Cardiac fibroblast (primary cell): ENCODE measurements at regions not wholly inside any gene's neighbourhood (a gene's known extent, or its start where the extent isn't known, plus 50 kb on each side); places are given as distances from the start of the nearest gene placed in this dataset.

Source experiments
- DNase-seq, 2 donors: peaks; one replicate each; pipeline versions ENCODE4 v3.0.0 to v3.0.0-alpha.2; 2010; ENCODE audit warnings: low read depth in 2 of 2
- H3K4me3 ChIP-seq, 2 donors: replicated peaks in 1 of 2; 1 replicate in 1 of 2; 2 replicates in 1 of 2; pipeline ENCODE4 v1.5.1; 2011; ENCODE audit warnings: low read depth in 2 of 2, low read length in 2 of 2, mild to moderate bottlenecking in 2 of 2, moderate library complexity in 1 of 2
- TF ChIP-seq, protein P1 (sequence below): IDR thresholded peaks from one replicate; pipeline ENCODE4 v1.5.1; 2011; ENCODE audit warnings: low read depth, mild to moderate bottlenecking, low read length, inconsistent platforms

DNA sequence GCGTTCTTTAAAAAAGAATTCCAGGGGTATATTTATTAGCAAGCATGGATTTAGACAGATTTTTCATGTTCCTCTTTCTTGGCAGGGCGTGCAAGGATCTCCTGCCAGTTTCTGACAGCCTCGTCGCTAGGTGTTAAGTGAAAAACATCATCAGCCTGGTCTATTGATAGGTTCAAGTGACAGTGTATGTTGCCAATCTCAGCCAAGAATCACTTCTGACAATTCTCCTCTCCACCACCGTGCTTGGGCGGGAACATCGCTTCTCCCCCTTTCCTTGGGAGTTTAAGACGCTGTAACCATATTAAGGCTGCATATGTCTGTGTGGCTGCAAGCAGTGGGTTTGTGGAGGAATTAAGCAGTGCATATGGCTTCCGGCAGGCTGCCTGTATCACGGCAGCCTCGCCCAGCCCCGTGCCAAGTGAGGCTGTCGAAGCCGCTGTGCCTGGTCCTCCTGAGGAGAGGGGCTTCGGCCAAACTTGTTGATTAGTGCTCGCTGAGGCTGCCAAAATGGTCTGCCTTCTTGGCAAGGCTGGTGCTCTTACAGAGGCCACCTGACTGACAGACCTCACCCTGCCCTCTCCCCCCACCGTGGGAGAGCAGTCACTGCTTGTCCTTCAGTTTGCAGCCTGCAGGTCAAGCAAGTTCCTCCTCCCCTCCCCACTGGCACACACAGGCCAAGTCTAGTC is 132.2 kb upstream of the MPHOSPH6 start:
- no peak overlapping the region for H3K4me3 ChIP-seq
- TF ChIP-seq, protein P1, sequence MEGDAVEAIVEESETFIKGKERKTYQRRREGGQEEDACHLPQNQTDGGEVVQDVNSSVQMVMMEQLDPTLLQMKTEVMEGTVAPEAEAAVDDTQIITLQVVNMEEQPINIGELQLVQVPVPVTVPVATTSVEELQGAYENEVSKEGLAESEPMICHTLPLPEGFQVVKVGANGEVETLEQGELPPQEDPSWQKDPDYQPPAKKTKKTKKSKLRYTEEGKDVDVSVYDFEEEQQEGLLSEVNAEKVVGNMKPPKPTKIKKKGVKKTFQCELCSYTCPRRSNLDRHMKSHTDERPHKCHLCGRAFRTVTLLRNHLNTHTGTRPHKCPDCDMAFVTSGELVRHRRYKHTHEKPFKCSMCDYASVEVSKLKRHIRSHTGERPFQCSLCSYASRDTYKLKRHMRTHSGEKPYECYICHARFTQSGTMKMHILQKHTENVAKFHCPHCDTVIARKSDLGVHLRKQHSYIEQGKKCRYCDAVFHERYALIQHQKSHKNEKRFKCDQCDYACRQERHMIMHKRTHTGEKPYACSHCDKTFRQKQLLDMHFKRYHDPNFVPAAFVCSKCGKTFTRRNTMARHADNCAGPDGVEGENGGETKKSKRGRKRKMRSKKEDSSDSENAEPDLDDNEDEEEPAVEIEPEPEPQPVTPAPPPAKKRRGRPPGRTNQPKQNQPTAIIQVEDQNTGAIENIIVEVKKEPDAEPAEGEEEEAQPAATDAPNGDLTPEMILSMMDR: no peak
- DNase-seq: no peak

DNA sequence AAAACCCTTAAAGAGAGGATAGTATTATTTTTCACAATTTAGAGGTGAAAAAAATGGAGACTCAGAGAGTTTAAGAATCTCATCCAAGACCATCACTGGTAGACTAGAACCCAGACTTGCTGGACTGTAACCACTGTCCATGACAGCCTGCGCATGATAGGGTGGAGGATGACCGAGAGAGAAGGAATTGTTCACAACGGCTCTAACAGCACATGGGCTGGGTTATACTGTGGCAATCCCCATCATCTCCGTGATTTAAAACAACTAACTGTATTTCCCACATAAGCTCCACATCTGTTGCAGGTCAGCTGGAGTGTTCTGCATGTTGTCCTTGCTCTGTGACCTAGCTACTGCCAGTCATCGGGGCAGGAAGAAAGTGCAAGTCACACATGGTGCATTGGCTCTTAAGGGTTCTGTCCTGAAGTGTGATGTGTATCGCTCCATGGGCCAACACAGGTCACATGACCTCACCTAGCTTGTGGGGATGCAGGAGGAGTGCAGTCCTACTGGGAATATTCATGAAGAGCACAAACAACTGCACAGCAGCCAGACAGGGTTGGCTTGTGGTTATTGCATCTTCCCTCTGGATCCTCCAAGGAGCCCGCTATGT is 131.2 kb upstream of the MPHOSPH6 start:
- TF ChIP-seq, protein P1: no peak
- H3K4me3 ChIP-seq: no peak overlapping the region
- no peak for DNase-seq

DNA sequence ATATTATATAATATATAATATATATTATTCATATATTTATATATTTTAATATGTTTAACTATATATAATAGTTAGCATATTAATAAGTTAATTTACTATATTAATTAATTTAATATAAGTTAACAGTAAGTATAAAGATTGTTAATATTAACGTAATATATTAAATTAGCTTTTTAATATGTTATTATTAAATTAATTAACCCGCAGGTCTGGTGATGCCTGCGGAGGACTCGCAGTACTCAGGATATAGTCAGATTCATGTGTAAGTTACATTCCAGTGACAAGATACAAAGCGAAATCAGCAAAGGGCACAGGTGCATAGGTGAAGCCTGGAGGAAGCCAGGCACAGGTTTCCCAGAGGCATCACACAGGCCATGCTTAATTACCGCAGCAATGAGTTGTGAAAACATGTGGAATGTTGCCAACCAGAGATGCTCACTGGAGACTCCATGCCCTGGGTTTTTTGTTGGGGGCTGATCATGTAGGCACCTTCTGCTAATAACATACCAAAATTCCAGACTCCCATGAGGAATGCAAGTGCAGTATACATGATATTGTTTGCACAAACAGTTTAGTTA is 130.4 kb upstream of the MPHOSPH6 start:
- no peak for DNase-seq

DNA sequence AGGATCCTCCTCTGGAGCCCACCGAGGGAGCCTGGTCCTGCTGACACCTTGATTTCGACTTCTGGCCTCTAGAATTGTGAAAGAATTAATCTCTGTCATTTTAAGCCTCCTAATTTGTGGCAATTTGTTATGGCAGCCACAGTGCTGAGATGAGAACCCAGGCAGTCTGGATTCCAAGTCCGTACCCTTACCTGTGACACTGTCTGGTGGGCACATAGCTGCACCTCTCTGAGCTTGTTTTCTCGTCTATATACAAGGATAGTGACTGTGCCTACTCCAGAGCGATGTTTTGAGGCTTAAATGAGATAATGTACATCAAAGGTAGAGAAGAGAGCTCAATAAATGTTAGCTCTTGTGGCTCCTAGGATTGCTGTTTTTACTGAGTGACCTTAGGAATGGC is 128.4 kb upstream of the MPHOSPH6 start:
- H3K4me3 ChIP-seq: no peak overlapping the region
- DNase-seq: no peak
- TF ChIP-seq, protein P1: no peak

More for the DNA sequence above, 130.4 kb upstream of the MPHOSPH6 start:
- no peak overlapping the region for H3K4me3 ChIP-seq
- TF ChIP-seq, protein P1: no peak

DNA sequence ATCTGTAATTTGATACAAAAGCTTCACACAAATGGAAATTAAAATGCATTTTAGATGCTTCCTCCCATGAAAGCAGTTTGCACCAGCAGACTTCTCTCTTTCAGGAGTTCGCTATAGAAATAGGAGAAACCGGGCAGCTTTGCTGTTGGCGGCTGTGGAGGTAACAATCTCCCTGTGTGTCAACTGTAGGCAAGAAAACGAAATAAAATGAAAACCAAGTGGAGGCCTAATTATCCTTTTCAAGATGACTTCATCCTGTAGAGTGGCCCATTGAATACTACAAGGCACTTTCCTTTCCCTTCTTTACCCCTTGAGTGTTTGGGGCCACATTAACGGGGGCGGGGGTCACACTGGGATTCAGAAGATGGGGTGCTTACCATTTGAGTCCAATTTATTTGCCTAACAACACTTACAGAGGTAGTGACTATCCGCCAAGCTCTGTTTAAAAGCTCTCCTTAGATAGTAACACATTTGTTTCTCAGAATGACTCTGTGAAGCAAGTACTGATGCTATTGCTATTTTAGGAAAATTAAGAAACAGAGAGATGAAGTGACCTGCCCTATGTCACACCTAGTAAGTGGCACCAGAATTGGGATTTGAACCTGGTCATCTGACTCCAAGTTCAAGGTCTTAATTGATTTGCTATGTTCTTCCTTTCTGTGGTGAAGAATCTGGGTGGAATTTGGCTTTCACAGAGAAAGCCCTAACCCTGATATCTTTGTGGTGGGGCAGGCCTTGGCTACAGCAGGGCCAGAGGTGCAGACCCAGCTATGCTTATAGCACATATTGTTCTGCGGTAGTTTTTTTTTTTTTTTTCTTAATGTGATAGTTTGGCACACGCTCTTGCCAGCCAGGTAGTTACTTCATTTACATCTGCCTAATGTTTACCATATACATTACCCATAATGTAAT is 125.5 kb upstream of the MPHOSPH6 start:
- no peak for DNase-seq
- H3K4me3 ChIP-seq: no peak overlapping the region
- TF ChIP-seq, protein P1: no peak

DNA sequence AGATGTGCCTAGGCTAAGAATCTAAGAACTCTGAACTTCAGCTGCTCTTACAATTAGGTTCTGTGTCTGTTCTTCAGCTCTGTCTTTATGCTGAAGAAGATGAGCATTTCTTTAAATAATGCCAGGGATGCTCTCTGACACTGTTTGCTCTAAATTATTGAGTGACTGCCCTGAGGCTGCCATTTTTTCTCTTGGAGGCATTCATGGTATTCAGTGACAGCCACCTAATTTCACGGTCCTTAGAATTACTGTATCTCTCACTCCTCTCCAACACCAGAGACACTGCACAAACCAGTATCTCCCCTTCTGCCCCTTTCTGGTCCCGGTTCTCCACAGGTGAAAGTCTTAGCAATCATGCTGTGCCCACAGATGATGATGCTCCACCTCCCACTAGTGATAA is 123.6 kb upstream of the MPHOSPH6 start:
- TF ChIP-seq, protein P1: no peak
- no peak overlapping the region for H3K4me3 ChIP-seq
- DNase-seq: no peak
